ENCODE measurements at regions not wholly inside any gene's neighbourhood (a gene's known extent, or its start where the extent isn't known, plus 50 kb on each side); places are given as distances from the start of the nearest gene placed in this dataset.

DNA sequence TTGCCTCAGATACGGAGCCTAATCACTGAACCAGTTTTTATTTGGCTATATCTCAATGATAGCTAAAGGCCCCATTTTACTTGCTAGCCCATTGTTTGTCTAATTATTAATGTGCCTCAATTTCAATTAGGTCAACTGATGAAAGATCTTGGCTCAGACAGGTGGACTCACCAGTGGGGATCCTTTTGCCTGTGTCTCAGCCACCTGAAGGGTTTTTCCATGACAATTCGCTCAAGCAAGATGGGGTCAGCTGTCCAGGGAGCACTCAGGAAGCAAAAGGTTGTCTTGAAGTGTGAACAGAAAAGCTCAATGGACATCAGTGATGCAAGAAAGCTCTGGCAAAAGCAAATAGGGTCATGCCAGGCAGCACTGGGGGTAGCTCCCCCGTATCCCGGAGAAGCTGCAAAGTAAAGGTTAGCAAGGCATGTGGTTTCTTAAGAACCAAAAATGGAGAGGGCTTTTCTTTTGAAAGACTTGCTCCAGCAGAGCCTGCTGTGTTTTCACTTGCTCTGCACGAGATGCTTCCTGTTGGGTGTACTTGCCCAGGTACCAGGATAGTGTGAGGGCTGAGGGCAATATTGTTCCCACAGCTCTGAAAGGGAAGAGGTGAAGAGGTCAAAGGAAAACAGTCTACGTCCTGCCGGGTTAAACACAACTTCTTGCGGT, 541.2 kb upstream of the CDH5 start:
- H3K9me3 ChIP-seq (ENCODE audit: low read length): no peaks in the 10 kb centered on the region
- no peak overlapping the region for H3K4me2 ChIP-seq (ENCODE audit: low read length)
- POLR2A ChIA-PET (ENCODE audit: unreplicated experiment): no interaction called here
- no peaks in the 10 kb centered on the region for H3F3A ChIP-seq (ENCODE audit: low read length, unreplicated experiment)
- CTCF ChIA-PET: no interaction called here
- no peak overlapping the region for H3K9ac ChIP-seq (ENCODE audit: low read length)
- intact Hi-C loops (cut with micrococcal nuclease): no loop called here
- H3K36me3 ChIP-seq (ENCODE audit: low read depth, low read length): no peaks in the 10 kb centered on the region
- no peaks in the 10 kb centered on the region for H3K27me3 ChIP-seq (ENCODE audit: low read length)
- no peak for DNase-seq
- no peaks in the 10 kb centered on the region for H3K79me2 ChIP-seq (ENCODE audit: low read length)
- no peak overlapping the region for H2AFZ ChIP-seq (ENCODE audit: low read length)
- no peak overlapping the region for H3K27ac ChIP-seq (ENCODE audit: low read length)
- H3K4me3 ChIP-seq (ENCODE audit: low read length): no peak overlapping the region
- no peaks in the 10 kb centered on the region for H4K20me1 ChIP-seq (ENCODE audit: low read length)
- H3K4me1 ChIP-seq (ENCODE audit: insufficient read depth, low read length): no peaks in the 10 kb centered on the region
- no peak for ATAC-seq
- no peaks in the 10 kb centered on the region for H3K9me2 ChIP-seq (replicated peaks; ENCODE audit: low read length)
- TF ChIP-seq EZH2phosphoT487 (IDR thresholded peaks at IDR 0.05; ENCODE audit: borderline replicate concordance, low read length): no peak
- BruUV-seq (replicated peaks): no TSS peak

DNA sequence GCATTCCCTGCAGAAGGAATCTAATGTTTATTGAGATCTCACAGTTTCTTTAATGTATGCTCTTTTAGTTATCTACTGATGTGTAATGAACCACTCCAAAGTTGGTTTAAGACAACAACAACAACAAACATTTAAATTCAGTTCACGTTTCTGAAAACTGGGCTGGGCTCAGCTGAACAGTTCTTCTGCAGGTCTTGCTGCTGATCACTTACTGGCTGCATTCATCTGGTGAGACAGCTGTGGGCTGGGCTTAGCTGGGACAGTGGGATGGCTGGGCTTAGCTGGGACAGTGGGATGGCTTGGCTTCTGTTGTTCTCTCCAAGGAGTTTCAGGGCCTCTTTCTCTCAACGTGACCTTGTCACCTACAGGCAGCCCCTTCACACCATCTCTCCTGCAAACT, 544.3 kb upstream of the CDH5 start:
- Histone ChIP-seq H4K20me1 (ENCODE audit: low read length) (no peaks in the 10 kb centered on the region), H3K36me3 (ENCODE audit: low read depth, low read length) (no peaks in the 10 kb centered on the region), H3K27me3 (ENCODE audit: low read length) (no peaks in the 10 kb centered on the region), H3K4me1 (ENCODE audit: insufficient read depth, low read length) (no peaks in the 10 kb centered on the region), H3F3A (ENCODE audit: low read length, unreplicated experiment) (no peaks in the 10 kb centered on the region), H3K9me3 (ENCODE audit: low read length) (no peaks in the 10 kb centered on the region), H3K27ac (ENCODE audit: low read length) (no peak overlapping the region), H3K4me2 (ENCODE audit: low read length) (no peak overlapping the region), H3K79me2 (ENCODE audit: low read length) (no peaks in the 10 kb centered on the region), H3K9me2 (replicated peaks; ENCODE audit: low read length) (no peaks in the 10 kb centered on the region), H2AFZ (ENCODE audit: low read length) (no peak overlapping the region), H3K9ac (ENCODE audit: low read length) (no peak overlapping the region), H3K4me3 (ENCODE audit: low read length) (no peak overlapping the region)
- no TSS peak for BruUV-seq (replicated peaks)
- TF ChIP-seq, protein P1, sequence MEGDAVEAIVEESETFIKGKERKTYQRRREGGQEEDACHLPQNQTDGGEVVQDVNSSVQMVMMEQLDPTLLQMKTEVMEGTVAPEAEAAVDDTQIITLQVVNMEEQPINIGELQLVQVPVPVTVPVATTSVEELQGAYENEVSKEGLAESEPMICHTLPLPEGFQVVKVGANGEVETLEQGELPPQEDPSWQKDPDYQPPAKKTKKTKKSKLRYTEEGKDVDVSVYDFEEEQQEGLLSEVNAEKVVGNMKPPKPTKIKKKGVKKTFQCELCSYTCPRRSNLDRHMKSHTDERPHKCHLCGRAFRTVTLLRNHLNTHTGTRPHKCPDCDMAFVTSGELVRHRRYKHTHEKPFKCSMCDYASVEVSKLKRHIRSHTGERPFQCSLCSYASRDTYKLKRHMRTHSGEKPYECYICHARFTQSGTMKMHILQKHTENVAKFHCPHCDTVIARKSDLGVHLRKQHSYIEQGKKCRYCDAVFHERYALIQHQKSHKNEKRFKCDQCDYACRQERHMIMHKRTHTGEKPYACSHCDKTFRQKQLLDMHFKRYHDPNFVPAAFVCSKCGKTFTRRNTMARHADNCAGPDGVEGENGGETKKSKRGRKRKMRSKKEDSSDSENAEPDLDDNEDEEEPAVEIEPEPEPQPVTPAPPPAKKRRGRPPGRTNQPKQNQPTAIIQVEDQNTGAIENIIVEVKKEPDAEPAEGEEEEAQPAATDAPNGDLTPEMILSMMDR (conservative IDR thresholded peaks at IDR 0.05; ENCODE audit: low read depth, low read length): no peak
- TF ChIP-seq EZH2 (IDR thresholded peaks at IDR 0.05; ENCODE audit: low read length, unreplicated experiment): no peak
- TF ChIP-seq EZH2phosphoT487 (IDR thresholded peaks at IDR 0.05; ENCODE audit: borderline replicate concordance, low read length): no peak
- DNase-seq (no peak), ATAC-seq (no peak)
- intact Hi-C loops (cut with micrococcal nuclease): no loop called here
- ChIA-PET POLR2A (ENCODE audit: unreplicated experiment) (no interaction called here), CTCF (no interaction called here)

DNA sequence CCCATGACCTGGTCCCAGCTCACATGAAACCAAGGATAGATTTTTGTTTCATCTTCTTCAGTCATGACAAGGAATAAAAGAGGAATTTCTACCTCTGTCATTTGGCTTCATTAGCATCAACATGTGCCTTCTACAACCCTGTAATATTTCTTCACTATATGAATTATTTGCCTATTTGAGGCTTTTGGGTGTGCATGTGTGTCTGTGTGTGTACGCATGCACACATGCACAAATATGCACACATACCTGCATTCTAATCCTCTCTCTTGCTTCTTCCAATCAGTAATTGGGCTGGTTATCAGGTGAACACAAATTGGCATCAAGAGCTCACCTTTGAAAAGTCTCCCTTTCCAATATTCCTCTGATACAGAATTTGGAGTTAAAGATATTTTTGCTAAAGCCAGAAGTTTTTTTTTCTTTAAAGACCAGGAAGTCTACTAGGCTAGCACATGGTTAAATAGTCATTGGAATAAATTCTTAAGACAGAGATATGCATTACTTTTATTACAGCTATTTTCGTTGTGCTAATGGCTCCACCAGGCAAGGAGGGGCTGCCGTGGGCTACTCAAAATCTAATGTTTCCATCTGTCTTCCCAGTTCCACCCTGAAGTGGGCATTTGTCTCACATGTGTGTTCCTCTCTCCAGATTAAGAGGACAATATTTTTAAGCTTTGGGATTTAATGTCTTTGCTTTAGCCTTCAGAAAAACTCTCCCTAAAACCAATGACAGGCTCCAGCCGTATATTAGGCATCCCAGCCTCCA, 547.2 kb upstream of the CDH5 start:
- no peaks in the 10 kb centered on the region for H3K4me1 ChIP-seq (ENCODE audit: insufficient read depth, low read length)
- H3K27me3 ChIP-seq (ENCODE audit: low read length): no peaks in the 10 kb centered on the region
- H3K36me3 ChIP-seq (ENCODE audit: low read depth, low read length): no peaks in the 10 kb centered on the region
- H2AFZ ChIP-seq (ENCODE audit: low read length): no peak overlapping the region
- H4K20me1 ChIP-seq (ENCODE audit: low read length): no peaks in the 10 kb centered on the region
- H3K79me2 ChIP-seq (ENCODE audit: low read length): no peaks in the 10 kb centered on the region
- intact Hi-C loops (cut with micrococcal nuclease): no loop called here
- no peak overlapping the region for H3K27ac ChIP-seq (ENCODE audit: low read length)
- no peaks in the 10 kb centered on the region for H3K9me2 ChIP-seq (replicated peaks; ENCODE audit: low read length)
- TF ChIP-seq EZH2phosphoT487 (IDR thresholded peaks at IDR 0.05; ENCODE audit: borderline replicate concordance, low read length): no peak
- TF ChIP-seq EZH2 (IDR thresholded peaks at IDR 0.05; ENCODE audit: low read length, unreplicated experiment): no peak
- TF ChIP-seq, protein P1 (conservative IDR thresholded peaks at IDR 0.05; ENCODE audit: low read depth, low read length): no peak
- ATAC-seq: no peak
- no peak overlapping the region for H3K4me2 ChIP-seq (ENCODE audit: low read length)
- CTCF ChIA-PET: no interaction called here
- no TSS peak for BruUV-seq (replicated peaks)
- POLR2A ChIA-PET (ENCODE audit: unreplicated experiment): no interaction called here
- no peak for DNase-seq
- H3F3A ChIP-seq (ENCODE audit: low read length, unreplicated experiment): no peaks in the 10 kb centered on the region
- H3K9ac ChIP-seq (ENCODE audit: low read length): no peak overlapping the region
- no peak overlapping the region for H3K4me3 ChIP-seq (ENCODE audit: low read length)
- no peaks in the 10 kb centered on the region for H3K9me3 ChIP-seq (ENCODE audit: low read length)
